ENCODE measurements at regions not wholly inside any gene's neighbourhood (a gene's known extent, or its start where the extent isn't known, plus 50 kb on each side); places are given as distances from the start of the nearest gene placed in this dataset.
"Not testable (repeated sequence)": the region's sequence is repeated elsewhere in the genome, so short reads cannot be mapped to it uniquely, and the experiment has no call there.

DNA sequence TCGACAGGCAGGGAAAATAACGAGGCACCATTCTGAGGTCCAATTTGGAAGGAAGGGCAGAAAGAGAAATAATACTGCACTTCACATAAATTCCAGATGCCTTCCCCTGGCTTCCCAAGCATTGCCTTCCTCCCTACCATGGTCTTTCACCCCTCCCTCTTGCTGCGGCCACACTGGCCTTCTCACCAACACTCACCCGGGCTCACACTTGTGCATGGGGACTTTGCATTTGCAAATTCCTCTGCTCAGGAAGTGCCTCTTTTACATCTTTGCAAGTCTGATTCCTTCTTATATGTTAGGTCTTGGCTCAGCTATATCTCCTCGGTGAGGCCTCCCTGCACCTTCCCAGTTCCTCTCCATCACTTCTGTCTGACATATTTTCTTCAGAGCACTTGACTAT is 199.4 kb downstream of the CHIC2 start:
- DNase-seq = no peak

DNA sequence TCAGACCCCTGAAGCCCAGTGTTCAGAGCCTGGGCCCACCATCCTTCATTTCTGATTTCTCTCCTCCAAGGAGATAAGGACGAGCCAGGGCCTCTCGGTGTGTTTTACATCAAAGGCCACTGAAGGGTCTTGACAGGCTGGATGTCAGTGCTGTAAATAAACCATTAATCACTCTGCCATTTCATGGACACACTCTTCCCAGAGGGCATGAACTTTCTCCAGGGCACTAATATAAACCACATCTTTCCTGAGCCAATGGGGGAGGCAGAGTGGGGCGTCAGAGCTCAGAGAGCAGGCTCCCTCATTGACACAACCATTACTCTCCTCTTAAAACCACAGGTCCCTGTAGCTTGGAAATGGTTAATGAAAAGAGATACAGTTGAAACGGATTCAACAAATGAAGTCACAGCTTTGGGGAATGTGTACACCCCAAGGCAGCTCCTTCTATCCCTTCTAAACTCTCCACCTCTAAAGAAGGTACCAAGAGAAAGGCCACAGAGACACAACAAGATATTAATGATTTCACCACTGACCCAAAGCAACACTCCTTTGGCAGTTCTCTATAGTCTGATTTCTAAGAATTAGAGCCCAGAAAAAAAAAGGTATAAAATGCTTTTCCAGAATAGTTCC is 200.6 kb downstream of the CHIC2 start:
- no peak for DNase-seq

DNA sequence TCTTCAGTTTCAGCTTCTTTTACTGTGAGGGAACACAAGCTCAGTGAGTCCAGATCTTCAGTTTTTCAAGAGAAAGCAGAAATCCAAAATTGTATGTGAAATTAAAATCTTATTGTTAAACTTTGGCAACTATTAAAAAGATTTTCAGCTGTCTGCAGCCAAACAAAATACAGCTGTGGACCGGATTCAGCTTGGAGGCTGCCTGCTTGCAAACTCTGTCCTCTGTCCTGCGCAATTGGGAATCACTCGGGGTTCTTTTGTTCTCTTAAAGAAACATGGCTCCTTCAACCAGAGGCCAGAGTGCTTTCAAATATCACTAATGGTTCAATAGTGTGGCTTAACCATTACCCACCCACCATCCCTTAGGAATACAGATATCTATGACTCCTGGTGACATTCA is 201.2 kb downstream of the CHIC2 start:
- DNase-seq = no peak

DNA sequence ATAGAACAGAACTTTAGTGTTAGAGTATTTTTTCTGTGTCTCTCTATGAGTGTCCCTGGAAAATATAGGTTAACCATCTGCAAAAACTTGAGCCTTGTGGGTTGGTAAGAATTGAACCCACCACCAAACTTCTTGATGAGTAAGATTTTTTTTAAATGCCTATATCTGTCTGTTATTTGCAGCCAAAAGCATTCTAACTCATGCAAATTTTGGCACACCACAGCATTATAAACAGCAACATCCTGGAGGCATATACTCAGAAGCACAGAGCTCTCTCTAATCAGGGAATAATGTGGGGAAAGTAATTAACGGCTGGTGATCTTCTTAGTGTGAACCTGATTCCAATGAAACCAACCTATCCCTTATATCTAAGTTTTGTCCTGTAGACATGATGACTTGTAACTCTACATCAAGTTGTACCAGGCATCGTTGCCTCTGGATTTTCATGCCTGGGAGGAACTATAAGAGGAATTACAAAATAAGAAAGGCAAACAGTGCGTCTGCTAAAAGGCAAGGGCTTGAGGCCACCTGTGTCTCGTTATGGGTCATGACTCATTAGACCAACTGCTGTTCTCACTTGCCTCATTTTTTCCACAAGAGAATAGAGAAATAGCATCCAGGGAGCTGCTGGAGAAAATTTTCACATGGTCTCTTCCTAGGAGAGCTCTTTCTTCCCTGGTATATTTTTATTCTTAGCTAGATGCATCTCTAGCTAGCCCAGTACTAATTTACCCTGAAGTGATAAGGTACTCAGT is 202.4 kb downstream of the CHIC2 start:
- DNase-seq = no peak

DNA sequence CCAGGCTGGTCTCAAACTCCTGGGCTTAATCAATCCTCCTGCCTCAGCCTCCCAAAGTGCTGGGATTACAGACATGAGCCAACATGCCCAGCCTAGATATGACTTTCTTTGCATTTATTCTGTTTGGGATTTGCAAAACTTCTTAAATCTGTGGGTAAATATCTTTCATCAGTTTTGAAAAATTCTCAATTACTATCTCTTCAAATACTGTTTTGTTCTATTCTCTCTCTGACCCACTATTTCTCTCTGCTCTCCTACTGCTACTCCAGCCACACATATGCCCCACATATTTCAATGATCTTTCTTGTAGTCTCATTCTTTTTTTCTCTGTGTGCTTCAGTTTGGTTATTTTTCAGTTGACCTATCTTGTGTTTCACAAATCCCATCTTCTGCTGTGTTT is 205.1 kb downstream of the CHIC2 start:
- no peak for DNase-seq

DNA sequence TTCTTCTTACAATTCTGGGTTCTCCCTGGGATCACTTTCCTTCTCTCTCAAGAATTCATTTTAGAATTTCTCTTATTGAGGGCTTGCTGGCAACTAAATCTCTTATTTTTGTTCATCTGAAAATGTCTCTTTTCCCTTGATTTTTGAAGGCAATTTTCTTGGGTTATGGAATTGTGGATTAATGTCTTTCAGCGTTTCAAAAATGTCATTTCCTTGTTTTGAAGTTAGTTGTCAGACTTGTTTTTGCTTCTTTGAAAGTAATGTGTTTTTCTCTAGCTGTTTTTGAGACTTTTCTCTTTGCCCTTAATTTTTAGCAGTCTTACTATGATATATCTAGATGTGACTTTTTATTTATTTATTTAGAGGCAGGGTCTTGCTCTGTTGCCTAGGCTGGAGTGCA is 205.7 kb downstream of the CHIC2 start:
- DNase-seq = no peak

DNA sequence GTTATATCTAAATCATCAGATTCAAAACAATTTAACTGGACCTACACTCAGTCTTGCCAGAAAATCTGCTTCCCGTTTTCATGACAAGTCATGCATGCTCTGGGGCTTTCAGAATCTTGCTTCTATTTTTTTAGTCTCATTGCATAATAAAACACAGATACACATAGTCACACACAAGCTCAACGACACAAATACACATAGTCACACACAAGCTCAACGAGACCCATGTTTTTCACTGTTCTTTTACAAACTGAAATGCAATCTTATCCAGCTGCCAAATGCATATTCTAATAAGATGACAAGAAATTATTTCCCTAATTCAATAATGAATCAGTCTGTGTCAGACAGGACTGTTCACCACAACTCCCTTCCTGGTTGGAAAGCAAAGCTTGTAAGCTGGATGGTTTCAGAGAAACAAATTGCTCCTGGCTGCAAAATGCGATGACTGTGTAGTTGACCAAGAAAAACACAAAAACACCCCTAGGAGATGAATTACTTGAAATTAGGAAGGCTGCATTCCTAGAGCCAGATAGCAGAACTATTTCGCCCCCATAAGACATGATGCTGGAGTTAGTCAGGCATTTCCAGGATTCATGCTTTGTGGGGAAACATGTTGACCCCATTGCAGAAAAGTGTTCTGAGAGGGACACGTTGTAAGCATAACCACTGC is 208.7 kb downstream of the CHIC2 start:
- DNase-seq = no peak

DNA sequence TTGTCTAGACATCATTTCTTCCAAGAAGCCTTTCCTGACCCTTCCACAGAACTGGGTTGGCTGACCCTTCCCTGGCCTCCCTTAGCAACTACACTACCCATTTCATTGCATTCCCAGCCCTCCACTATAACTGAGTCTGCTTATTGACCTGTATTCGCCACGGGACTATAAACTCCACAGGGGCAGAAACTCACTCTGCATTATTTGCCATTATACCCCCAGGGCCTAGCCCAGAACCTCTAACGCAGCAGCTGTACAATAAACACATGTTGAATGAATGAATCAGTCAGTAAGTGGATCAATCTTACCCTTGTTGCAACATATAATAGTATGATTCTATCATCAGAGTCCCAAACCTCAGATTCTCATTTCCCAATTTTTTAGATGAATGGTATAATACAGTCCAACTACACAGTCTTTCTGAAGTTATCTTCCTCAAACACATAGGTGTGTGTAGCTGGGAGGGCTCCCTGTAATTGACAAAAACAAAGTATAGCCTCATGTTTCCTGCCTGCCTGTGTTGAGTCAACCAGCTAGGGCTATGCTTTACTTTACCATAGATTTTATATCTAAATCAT is 209.3 kb downstream of the CHIC2 start:
- no peak for DNase-seq

DNA sequence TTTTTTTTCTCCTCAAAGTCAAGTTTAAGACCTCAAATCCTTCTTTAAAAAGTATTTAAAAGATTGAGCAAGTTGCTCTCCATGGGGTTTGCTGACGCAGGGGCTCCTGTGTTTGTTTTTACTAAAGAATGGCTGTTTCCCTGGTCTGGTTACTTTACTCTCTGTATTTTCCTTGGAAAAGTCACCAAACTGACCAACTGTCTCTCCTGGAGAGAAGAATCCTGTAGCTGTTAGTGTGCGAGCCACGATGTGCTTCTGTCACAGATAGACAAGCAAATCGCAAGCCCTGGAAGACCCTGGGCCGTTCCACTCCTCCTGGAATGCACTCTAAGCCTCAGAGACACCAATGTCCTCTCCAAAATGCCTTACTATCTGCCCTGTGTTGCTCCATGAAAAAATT is 212.1 kb downstream of the CHIC2 start:
- DNase-seq = no peak

DNA sequence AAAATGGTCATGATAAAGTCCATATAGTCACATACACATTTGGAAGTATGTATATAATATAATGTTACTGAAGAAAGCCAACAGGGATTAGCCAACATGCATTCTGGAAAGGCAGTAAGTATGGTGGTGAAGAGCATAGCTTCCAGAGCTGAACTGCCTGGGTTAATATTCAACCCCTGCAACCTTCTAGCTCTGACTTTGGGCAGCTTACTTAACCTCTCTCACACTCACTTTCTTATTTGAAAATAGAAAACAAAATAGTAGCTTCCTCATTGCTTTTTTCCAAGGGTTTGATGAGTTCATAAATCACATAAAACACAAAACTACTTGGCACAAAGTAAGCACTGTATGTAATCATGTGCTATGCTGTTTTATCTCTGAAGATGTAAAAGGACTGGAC is 216.4 kb downstream of the CHIC2 start:
- no peak for DNase-seq

DNA sequence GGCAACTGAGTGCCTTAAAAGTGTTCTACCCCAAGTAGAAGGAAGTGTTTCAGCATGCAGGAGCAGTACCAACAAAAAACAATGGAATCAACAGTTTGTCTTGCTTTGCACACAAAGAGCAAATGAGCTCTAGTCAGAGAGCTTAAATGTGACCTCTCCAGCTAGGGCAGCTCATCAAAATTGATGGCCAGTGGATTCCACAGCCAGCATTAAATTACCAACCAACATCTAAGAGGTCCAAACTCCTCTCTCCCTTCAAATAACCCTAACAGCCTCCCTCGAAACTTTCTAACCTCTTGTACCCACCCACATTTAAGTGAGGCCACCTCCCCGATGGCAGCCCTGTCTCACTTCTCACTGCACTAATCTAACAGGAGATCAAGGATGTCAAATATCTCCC is 219.9 kb downstream of the CHIC2 start:
- DNase-seq = no peak

DNA sequence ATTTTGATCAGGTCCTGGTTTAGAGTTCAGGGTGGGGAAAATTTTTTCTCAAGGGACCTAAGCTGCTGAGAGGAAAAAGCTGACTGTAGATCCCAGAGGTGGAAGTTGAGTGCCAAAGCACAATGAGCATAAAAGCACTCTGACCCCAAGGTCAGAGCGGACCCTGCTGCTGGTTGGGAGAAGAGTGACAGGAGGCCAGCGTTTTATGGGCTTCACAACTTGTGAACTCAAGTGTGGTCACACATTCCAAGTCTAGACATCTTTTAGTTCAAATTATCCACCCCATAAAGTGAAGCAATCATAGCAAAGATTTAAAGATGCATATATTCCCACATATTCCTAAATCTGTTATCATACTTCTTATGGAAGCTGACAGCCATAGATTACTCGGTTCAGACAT is 220.3 kb downstream of the CHIC2 start:
- no peak for DNase-seq

DNA sequence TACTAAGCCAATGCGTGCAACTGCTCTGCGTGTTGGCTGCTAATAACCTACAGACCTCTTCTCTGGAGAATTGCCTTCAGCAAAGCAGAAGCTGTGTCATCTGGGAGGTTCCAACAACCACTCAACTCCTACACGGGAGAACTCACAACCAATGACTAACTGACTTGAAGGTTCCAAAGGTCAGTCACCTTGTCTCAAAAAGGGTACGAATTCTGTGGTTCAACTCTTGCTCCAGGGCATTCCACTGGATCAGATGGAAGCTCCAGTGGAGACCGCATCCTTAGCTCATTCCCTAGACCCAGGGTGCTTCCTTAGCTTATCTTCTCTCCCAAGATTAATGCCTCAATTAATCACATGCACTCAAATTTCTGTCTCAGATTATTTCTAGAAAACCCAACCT is 222.7 kb downstream of the CHIC2 start:
- no peak for DNase-seq

DNA sequence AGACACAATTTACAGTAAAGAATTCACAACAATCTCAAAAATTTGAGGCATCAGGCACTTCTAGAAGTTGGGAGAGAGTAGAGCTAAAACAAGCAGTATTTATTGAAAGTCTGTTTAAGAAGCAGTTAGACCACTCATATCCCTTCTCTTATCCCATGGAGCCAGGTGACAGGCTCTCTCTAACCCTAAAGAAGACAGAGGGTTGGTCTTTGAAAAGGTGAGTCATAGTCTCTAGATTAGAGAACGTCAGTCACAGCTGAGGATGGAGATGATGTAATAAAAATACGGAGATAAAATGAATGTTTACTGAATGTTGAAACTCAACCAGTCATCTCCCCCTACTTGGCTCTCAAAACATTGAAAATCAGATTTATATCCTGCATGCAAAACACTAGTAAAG is 223.8 kb downstream of the CHIC2 start:
- no peak for DNase-seq

DNA sequence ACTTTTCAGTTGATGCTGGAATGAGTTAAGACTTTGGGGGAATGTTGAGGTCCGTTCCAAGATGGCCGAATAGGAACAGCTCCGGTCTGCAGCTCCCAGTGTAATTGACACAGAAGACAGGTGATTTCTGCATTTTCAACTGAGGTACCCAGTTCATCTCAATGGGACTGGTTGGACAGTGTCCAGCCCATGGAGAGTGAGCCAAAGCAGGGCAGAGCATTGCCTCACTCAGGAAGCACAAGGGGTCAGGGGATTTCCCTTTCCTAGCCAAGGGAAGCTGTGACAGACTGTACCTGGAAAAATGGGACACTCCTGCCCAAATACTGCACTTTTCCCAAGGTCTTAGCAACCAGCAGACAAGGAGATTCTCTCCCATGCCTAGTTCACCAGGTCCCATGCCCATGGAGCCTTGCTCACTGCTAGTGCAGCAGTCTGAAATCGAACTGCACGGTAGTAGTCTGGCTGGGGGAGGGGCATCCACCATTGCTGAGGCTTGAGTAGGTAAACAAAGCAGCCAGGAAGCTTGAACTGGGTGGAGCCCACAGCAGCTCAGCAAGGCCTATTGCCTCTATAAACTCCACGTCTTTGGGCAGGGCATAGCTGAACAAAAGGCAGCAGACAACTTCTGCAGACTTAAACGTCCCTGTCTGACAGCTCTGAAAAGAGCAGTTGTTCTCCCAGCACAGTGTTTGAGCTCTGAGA is 231.0 kb downstream of the CHIC2 start:
- DNase-seq = not testable (repeated sequence)

DNA sequence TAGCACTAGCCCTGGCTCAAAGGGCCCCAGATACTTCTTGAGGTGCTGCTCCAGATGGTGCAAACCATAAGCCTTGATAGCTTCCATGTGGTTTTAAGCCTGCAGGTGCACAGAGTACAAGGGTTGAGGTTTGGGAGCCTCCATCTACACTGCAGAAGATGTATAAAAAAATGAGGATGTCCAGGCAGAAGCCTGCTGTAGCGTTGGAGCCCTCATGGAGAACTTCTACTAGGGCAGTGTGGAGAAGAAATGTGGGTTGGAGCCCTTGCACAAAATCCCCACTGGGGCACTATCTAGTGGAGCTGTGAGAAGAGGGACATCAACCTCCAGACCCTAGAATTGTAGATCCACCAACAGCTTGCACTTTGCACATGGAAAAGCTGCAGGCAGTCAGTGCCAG is 231.9 kb downstream of the CHIC2 start:
- DNase-seq = no peak

DNA sequence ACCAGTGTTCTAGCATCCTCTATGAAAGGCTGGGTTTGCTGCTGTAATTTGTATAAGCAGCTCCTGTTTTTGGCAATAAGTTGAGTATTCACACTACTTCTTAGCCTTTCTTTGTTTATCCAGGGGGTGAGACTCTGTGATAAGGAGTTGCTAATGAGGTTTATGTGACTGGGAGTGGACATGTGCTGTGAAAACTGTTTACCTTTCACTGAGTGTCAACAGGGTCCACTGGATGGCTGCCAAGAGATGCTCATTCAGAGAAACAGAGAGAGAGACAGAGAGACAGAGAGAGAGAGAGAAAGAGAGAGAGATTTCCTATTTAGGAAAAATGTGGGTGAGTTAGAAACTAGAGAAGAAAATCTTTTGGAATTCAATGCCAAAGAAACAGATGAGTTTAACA is 233.9 kb downstream of the CHIC2 start:
- no peak for DNase-seq

DNA sequence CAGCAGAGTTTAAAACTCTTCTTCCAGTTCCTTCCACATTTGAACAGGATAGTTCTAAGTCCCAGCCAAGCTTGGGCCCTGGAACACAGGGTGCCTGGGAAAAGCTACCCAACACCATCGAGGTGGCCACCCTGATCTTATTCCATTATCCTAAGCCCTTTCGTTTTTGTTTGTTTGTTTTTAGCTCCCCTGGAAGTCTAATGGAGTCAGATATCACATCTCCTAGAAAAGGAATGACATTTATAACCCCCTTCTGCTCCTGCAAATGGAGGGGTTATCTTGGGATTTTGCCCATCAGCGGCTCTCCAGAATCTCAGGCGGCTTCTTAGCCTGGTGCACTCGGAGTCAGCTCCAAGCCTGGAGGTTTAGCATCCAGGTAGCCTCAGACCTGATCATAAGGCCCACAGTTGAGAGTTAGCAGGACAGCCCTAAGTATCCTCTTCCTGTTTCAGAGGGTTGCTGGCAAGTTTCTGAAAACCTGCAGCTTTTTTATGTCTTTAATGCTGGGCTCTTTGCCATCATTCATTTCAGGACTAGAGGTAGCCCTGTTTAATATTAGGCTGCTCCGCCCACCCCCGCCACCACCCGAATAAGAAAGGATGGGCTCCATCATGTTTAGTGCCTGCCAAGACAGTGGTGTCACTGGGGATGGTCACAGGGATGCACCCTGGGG is 230.0 kb upstream of the LNX1 start:
- no peak for DNase-seq

DNA sequence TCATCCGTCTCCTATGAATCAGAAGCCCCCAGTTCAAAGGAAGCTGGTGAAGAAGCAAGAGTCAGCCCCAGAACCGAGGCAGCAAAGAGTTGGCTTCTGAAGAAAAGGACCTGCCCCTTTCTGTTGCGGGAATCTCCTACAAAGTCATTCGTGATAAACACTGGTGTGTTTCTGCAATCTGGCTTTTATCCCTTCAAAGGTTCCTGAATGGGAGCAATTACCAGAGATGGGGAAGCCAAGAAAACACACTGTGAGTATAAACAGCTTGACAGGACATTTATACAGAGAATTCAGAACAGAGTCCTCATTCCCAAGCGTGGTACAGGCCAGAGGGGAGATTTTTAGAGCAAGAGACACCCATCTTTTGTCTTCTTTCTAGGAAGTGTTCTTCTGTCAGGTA is 226.8 kb upstream of the LNX1 start:
- DNase-seq = no peak

DNA sequence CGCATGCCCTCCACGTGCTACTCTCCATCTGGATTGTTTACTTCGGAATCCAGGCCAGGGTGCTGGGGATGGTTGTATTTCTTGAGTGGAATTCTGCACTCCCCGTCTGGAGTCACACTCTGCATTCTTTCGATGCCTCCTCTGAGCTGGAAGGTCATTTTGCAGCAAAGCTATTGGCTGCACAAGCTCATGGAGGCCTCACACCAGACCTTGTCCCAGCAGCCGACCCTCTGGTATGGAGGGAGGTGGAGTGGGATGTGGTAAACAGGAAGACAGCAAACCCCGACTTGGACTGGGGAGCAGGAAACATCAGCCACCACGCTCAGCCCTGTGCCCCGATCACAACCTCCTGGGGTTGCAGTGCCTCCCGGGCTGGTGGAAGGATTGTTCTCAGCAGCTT is 225.3 kb upstream of the LNX1 start:
- no peak for DNase-seq

DNA sequence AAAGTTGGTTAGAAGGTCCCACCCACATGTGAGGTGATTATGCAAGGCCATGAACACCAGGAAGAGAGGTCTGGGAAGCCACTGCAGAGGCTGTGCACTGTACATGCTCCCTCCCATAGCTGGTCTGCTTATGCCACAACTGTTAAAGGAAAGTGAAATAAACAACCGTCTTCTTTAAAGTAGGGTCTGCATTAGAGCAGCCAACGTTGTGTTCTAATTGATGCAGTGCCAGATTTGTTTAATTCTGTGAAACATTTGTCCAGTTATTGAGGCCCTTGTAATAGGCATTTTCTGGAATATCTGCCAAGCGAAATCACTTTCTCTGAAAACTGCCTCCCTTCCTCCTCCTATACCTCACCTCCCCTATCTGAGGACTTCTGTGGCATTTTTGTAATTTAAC is 224.0 kb upstream of the LNX1 start:
- DNase-seq = no peak

DNA sequence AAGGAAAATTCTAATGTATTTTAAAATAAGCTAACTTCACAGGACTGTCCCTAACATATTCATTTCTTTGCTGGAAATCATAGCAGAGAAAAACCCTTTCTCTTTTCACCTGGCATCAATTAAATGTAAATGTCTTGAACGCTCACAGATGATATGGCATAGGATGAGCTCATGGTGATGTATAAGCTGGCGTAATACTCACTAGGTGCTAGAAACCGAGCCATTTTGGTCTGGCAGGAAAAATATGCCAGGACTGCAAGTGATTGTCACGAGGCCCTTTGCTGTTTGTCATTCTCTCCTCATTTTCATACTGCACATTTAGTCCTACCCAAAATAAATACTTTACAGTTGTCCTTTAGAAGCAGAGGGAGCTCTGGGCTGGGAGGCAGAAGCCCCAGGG is 222.7 kb upstream of the LNX1 start:
- DNase-seq = no peak

DNA sequence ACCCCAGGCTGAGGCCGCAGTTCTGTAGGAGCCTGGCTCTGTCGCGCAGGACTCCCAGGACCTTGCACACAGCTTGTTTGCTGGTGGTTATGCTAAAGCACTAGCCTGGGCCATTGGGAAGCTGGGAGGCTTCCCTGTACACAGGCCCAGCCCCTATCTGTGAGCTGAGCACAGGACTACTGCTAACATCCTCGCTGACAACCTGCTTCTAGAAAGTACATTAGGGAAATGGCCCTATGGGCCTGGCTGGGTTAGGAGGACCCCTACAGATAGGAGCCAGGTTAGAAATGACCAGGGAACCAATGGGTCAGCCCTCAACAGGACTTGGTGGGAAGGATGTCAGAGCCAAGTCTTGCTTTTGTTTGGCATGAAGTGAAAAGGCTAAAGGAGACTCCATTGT is 219.4 kb upstream of the LNX1 start:
- no peak for DNase-seq

All from stimulated activated naive CD4-positive, alpha-beta T cell (primary cell).